ENCODE measurements at regions not wholly inside any gene's neighbourhood (a gene's known extent, or its start where the extent isn't known, plus 50 kb on each side); places are given as distances from the start of the nearest gene placed in this dataset.
A peak's percentile ranks its signal among the peaks of the same experiment; 100 is the strongest.

- no peak for DNase-seq (ENCODE audit: low read depth in 1 of 2, low spot score in 1 of 2)
Observed at GRCh38 chr7:131103997-131104396, 223.7 kb upstream of the MKLN1 start.

- DNase-seq (ENCODE audit: low read depth in 1 of 2, low spot score in 1 of 2): no peak
Observed at GRCh38 chr7:131104596-131105293, 222.9 kb upstream of the MKLN1 start.

- no peak for DNase-seq (ENCODE audit: low read depth in 1 of 2, low spot score in 1 of 2)
Observed at GRCh38 chr7:131105294-131105798, 222.3 kb upstream of the MKLN1 start.

- peak; percentile 65 to 72 for DNase-seq (ENCODE audit: low read depth in 1 of 2, low spot score in 1 of 2)
Observed at GRCh38 chr7:131105799-131106680, 221.6 kb upstream of the MKLN1 start.

DNA sequence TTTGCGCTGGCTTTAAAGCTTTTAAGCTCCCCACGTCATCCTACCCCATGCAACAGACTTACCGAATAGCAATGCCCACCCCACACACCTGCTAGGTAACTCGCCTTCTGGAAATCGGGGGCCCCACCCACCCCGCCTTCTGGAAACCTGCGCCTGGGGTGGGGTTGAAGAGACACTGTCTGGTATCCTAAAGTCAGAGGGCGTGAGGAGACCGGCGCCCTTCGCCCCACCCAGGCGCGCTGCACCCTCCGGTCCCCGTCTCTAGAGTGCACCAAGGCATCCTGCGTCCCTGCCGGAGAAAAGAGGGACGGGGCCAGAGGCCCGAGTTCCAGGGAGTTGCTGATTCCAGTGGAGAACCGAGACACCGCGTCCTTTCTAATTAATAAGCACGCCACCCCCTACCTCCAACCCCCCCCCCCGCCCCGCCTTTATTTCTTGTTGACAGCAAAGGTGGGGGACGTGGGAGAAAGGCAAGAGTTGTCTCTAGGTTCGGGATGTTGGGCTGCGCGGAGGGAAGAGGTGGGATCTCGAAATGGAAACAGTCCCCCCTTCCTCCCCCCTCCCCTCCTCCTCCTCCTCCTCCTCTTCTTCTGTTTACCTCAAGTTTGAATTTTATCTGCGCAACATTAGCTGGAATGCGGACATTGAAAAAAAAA is 220.9 kb upstream of the MKLN1 start:
- peak; percentile 29 to 32 for DNase-seq (ENCODE audit: low read depth in 1 of 2, low spot score in 1 of 2)

DNA sequence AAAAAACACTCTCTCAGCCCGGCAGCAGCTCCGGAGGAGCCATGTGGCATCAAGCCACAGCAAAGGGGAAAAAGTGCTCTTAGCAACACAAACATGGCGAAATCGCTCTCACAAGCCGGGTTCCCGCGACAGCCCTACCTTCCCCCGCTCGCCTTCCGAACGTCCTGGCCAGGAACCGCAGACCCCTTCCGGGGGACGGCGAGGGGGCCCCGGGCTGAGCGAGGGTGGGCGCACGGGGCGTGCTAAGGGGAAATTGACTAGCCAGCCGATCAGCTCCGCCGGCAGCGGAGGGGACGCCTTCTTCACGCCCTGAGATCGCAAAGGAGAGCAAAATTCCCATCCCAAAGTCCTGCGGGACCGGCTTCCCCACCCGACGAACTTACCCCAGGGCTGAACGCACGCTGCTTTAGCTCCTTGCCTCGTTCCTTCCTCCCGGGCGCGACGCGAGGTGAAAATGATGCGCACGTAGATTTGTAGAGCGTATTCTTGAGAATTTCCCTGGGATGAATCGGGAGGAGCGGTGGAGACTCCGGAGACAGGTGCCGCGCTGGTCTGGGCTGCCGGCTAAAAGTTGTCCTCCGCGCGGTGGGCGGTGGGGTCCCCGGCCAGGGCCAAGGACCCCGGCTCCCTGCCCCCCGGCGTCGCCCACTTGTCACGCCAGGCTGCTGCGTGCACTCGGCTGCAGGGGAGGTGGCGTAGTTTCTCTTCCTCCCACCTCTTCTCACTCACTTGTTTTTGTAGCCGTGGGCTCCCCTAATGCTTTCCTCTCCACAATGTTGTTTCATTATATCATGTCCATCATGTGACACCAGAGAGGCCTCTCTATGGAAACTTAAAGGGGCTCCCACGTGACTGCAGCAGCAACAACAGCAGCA is 220.1 kb upstream of the MKLN1 start:
- peak; percentile 50 to 61 for DNase-seq (ENCODE audit: low read depth in 1 of 2, low spot score in 1 of 2)

DNA sequence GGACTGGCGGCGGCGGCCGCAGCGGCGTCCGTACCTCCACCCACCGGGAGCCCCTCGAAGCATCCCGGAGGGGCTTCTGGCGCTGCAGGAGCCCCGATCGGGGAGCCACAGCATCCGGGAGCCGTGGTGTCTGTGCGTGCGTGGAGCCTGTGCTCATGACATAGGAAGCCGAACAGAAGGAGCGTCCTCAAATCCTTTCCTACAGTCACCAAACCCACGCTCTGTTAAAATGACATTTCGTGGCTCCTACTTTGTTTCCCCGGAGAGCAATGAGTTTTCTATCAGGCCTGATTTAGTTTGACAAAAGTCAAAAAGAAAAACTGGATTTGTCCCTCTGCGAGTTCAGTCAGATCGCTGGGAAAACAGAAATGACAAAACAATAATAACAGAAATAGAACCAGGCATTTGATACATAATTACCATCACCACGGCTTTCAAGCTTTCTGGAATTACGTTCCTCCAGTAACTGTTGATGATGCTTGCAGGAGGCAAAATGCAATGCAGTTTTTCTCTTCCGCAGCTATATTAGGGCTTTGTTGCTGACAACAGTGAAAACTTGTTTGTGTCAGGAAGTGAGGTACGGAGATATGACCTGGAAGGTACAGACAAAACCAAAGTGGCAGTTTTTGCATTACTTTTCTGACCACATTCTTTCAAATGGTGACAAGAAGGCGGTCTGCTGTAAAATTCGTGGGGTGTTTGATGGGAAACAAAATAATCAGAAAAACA is 219.3 kb upstream of the MKLN1 start:
- DNase-seq (ENCODE audit: low read depth in 1 of 2, low spot score in 1 of 2): no peak

- no peak for DNase-seq (ENCODE audit: low read depth in 1 of 2, low spot score in 1 of 2)
Observed at GRCh38 chr7:131109011-131109758, 218.5 kb upstream of the MKLN1 start.

DNA sequence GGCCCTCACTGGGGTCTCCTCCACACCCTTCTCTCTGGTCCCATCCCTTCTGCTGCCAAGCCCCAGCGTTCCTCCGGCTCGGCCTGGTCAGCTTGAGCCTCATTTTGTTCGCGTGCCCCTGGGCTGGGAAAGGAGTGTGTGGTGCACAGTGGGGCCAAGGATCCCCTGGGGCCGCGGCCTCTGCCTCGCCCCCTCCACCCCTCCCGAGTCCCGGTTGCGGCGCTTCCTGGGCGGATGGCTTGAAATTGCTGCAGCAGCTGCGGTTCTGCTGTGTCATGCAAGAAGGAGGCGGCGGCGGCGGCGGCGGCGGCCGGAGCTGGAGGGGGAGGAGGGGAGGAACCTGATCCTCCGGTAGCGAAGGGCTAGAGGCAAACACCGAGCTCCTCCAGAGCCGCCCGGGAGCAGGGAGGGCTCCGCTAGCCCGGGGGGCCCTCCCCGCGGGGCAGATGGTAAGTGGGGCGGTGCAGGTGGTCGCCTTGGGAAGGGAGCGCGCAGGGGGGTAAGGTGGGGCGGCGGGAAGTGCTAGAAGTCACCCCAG is 217.8 kb upstream of the MKLN1 start:
- peak; percentile 40 to 54 for DNase-seq (ENCODE audit: low read depth in 1 of 2, low spot score in 1 of 2)

GRCh38 chr7:131110297-131111080 is 217.2 kb upstream of the MKLN1 start:
- DNase-seq (ENCODE audit: low read depth in 1 of 2, low spot score in 1 of 2): no peak

- no peak for DNase-seq (ENCODE audit: low read depth in 1 of 2, low spot score in 1 of 2)
Observed at GRCh38 chr7:131111081-131111576, 216.5 kb upstream of the MKLN1 start.

DNA sequence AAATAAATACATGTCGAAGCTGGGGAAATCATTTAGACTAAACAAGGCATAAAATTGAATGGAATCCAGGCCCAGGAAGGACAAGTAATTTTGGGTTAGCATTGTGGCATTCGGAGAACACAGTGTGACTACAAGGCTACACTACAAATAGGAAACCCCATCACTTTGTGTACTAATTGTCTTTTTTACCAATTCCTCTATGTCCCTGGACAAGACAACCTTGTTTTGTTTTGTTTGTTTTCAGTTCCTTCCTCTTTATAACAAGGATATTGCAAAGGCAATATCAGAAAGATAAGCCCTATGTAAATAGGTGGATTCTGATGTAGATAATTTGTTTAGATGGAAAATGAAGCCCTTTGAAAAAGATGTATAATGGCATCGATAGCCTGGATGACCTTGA is 215.9 kb upstream of the MKLN1 start:
- no peak for DNase-seq (ENCODE audit: low read depth in 1 of 2, low spot score in 1 of 2)

- no peak for DNase-seq (ENCODE audit: low read depth in 1 of 2, low spot score in 1 of 2)
Observed at GRCh38 chr7:131112431-131112830, 215.2 kb upstream of the MKLN1 start.

DNA sequence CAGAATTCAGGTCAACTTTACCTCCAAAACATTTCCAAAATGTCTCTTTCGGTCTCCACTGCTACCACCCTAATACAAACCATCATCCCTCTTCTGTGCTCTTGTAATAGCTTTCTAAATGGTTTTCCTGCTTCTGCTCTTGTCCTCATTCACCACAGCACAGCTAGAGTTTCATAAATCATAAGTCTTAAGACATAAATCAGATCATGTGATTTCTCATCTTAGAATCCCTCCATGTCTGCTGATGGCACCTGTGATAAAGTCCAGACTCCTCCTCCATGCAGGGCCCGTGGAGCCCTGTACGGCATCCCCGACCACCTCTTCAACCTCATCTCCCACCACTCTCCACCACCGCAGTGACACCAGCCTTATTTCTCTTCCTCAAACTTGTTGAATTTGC is 212.3 kb upstream of the MKLN1 start:
- DNase-seq (ENCODE audit: low read depth in 1 of 2, low spot score in 1 of 2): no peak

- DNase-seq (ENCODE audit: low read depth in 1 of 2, low spot score in 1 of 2): no peak
Observed at GRCh38 chr7:131117439-131117838, 210.2 kb upstream of the MKLN1 start.

GRCh38 chr7:131119381-131119780 is 208.3 kb upstream of the MKLN1 start:
- DNase-seq (ENCODE audit: low read depth in 1 of 2, low spot score in 1 of 2): no peak

DNA sequence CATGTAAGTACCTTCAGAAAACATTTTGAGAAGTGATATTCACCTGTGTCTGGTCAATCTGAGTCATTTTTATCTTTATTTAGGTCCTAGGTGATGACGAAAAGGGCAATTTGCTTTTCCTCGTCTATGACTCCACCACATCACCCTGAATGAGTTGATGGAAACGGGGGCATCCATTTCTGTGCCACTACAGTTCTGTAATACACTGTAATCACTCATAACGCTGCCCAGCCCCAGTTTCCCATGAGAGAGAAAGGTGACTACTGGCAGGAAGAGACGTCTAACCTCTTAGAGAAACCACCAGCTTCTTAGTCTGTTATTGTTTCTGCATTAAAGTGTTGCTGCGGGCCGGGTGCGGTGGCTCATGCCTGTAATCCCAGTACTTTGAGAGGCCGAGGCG is 205.3 kb upstream of the MKLN1 start:
- no peak for DNase-seq (ENCODE audit: low read depth in 1 of 2, low spot score in 1 of 2)

GRCh38 chr7:131124001-131124629 is 203.6 kb upstream of the MKLN1 start:
- no peak for DNase-seq (ENCODE audit: low read depth in 1 of 2, low spot score in 1 of 2)
